Hepatocyte (in vitro differentiated cells): ENCODE measurements at regions not wholly inside any gene's neighbourhood (a gene's known extent, or its start where the extent isn't known, plus 50 kb on each side); places are given as distances from the start of the nearest gene placed in this dataset.

ENCODE experiments used
- CTCF ChIP-seq: fragments of 200-600 bp; sonication (generic); IDR thresholded peaks from 2 replicates; pipeline ENCODE4 v1.5.1; 2016; ENCODE audit warnings: antibody characterized with exemption, mild to moderate bottlenecking; ENCODE audit not compliant: poor library complexity
- EZH2 ChIP-seq: fragments of 200-600 bp; sonication (generic); IDR thresholded peaks from 2 replicates; pipeline ENCODE4 v1.6.1; 2016; ENCODE audit warnings: antibody characterized with exemption, mild to moderate bottlenecking, borderline replicate concordance

DNA sequence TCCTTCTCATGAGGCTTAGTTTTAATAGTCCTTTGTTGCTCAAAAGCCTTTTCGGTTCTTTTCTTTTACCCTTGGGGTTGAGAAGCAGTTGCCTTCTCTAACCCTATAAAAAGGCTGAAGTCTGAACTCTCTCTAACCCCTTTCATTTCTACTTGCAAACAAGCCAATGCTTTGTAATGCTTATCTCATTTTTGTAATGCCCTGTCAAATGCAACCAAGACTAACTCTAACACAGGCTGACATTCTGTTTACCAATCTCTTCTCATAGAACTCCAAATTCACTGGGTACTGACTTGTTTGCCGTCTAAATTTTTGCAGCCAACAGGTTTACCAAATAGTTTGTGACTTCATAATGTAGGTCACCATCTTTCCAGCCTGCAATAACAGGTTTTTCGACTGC, 233.9 kb upstream of the SNX7 start:
- no peak for TF ChIP-seq CTCF
- no peak for TF ChIP-seq EZH2
